ENCODE measurements at regions not wholly inside any gene's neighbourhood (a gene's known extent, or its start where the extent isn't known, plus 50 kb on each side); places are given as distances from the start of the nearest gene placed in this dataset.
"Not testable (repeated sequence)": the region's sequence is repeated elsewhere in the genome, so short reads cannot be mapped to it uniquely, and the experiment has no call there.

DNA sequence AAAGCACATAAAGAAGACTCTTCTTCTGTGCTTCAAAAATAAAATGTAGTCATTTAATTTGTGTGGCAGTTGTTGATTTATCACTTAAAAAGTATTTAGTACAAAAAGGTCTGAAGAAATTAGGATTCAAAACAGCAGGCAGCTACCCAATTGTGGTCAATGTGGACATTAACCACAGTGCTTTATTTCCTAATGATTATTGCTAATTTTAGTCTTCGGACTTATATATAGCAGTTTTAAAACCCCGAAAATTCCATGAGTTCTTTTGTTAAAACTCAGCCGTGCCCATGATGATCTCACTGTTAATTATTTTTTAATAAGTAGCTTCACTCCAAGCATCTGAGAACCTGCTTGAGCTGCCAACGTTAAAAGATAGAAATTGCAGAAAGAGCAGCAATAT is 594.3 kb downstream of the STK39 start:
- TF ChIP-seq CTCF (conservative IDR thresholded peaks at IDR 0.05), result no peak
- no peak overlapping the region for H3K27ac ChIP-seq

- TF ChIP-seq CTCF (conservative IDR thresholded peaks at IDR 0.05), result no peak
These were observed 595.0 kb downstream of the STK39 start for GRCh38 chr2:167652401-167652800.

DNA sequence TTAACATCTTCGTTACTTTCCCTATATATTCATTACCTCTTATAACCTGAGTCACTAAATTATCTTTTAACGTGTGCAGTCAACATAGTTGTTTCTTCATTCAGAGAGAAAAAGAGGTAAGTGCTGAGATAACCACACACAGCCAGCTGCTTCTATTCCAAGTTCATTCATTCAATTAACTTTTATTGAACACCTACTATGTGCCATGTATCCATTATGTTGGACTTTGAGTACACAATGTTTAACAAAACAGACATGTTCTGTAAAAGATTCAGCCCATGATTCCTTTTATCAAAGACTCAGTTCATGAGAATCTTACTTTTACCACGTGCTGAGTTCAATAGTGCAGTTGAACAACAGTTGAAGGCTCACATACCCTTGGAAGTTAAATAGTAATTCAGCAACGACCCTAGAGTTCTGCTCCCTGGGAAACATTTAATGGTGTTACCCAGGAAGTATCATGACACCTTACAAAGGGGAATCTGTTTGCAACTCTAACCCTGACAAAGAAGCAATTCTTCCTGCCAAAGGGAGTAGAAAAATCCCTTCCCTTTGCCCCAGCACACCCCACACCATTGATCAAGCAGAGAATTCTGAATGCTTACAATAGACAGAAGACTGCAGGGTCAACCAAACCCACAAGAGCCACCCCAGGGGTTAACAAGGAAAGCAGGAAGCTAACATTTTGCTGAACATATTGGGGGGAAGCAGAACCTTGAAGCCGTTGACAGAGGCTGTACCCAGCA is 595.8 kb downstream of the STK39 start:
- no peak for TF ChIP-seq CTCF (conservative IDR thresholded peaks at IDR 0.05)
- H3K27ac ChIP-seq, result no peak overlapping the region

More at GRCh38 chr2:167652401-167652800, 595.0 kb downstream of the STK39 start:
- no peak overlapping the region for H3K27ac ChIP-seq

GRCh38 chr2:167646557-167646956 is 600.8 kb downstream of the STK39 start:
- no peak for TF ChIP-seq CTCF (conservative IDR thresholded peaks at IDR 0.05)

GRCh38 chr2:167640096-167640495 is 607.3 kb downstream of the STK39 start:
- TF ChIP-seq CTCF (conservative IDR thresholded peaks at IDR 0.05), result no peak
- H3K27ac ChIP-seq, result no peak overlapping the region

More at GRCh38 chr2:167646557-167646956, 600.8 kb downstream of the STK39 start:
- no peak overlapping the region for H3K27ac ChIP-seq

DNA sequence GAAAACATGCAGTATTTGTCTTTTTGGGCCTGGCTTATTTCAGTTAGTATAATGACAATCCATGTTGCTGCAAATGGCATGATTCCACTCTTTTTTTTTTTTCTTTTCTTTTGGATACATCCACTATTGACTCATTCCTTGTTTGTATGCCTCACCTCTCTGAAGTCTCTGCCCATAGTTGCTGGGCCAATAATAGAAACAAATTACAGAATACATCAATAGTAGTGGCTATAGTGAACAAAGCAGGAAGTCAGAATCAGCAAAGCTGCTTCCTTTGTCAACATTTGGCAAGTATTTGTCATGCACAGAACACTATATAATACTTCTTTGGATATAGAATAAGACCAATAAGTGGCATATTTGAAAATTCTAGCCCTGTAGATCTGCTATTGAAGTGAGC is 609.7 kb downstream of the STK39 start:
- H3K27ac ChIP-seq, result no peak overlapping the region
- no peak for TF ChIP-seq CTCF (conservative IDR thresholded peaks at IDR 0.05)

GRCh38 chr2:167632271-167632670 is 615.1 kb downstream of the STK39 start:
- H3K27ac ChIP-seq, result not testable (repeated sequence)

DNA sequence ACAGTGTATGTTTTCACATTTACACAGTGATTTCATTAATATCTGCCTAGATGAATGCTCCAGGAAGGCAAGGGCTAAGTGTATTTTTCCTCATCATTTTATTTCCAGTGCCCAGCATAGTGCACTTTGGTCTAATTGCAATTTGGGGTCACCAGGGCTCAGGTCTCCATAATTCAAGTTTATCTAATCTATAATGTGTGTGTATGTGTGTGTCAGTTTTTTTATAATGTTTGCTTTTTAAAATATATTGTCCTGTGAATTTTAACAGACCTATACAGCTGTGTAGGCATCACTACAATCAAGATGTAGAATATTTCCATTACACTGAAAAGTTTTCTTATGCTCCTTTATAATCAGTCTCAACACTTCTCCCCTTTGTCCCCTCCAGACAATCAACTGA is 620.4 kb downstream of the STK39 start:
- TF ChIP-seq CTCF (conservative IDR thresholded peaks at IDR 0.05), result no peak
- H3K27ac ChIP-seq, result no peak overlapping the region

Data from VCaP (cell line).